B cell (primary cell): ENCODE measurements at regions not wholly inside any gene's neighbourhood (a gene's known extent, or its start where the extent isn't known, plus 50 kb on each side); places are given as distances from the start of the nearest gene placed in this dataset.

Experiments used
- ATAC-seq: fragments of 200-7000 bp; cut with Tn5 transposase; one replicate; pipeline ENCODE4 v1.10.0; 2021; ENCODE audit warnings: low read depth, mild to moderate bottlenecking, moderate number of reproducible peaks, moderate library complexity
- CTCF ChIA-PET: fragments of 350-600 bp; sonication (Branson Sonifier 250); formaldehyde crosslinking; loops from one replicate; lab custom pipeline; 2021; ENCODE audit warnings: antibody characterized with exemption, inconsistent platforms; lab: Charles Lee
- POLR2A ChIA-PET: fragments of 350-600 bp; sonication (Branson Sonifier 250); formaldehyde crosslinking; loops from one replicate; lab custom pipeline; 2021; ENCODE audit warnings: antibody characterized with exemption; lab: Charles Lee
- DNase-seq: peaks from one replicate; pipeline ENCODE4 v3.0.0; 2013
- H2AFZ ChIP-seq: 2 replicates; pipeline ENCODE4 v1.6.1; 2012; ENCODE audit warnings: mild to moderate bottlenecking, low read depth, low read length; ENCODE audit not compliant: insufficient read depth, poor library complexity, severe bottlenecking
- H3K27ac ChIP-seq, 2 donors: 1 replicate in 1 of 2; 2 replicates in 1 of 2; pipeline ENCODE4 v1.5.1; 2012 to 2013; ENCODE audit warnings: low read length in 2 of 2, mild to moderate bottlenecking in 2 of 2, moderate library complexity in 1 of 2
- H3K27me3 ChIP-seq, 4 experiments: fragments of 200-600 bp in 1 of 4; sonication (generic) in 1 of 4; replicated peaks in 1 of 4; 1 replicate in 2 of 4; 2 replicates in 2 of 4; pipeline versions ENCODE4 v1.6.1 to v1.7.0; 2013 to 2016; ENCODE audit warnings: low read length in 3 of 4, mild to moderate bottlenecking in 2 of 4, mixed read lengths in 1 of 4, moderate library complexity in 1 of 4; ENCODE audit not compliant: insufficient read depth in 4 of 4, control insufficient read depth in 3 of 4; ENCODE audit errors: control extremely low read depth in 1 of 4
- H3K36me3 ChIP-seq, 2 experiments: replicated peaks in 1 of 2; 1 replicate in 1 of 2; 2 replicates in 1 of 2; pipeline versions ENCODE4 v1.6.1 to v1.7.1; 2013; ENCODE audit warnings: low read length in 1 of 2; ENCODE audit not compliant: insufficient read depth in 2 of 2, control insufficient read depth in 1 of 2; ENCODE audit errors: control extremely low read depth in 1 of 2, extremely low read depth in 1 of 2
- H3K4me1 ChIP-seq, 2 donors: fragments of 200-600 bp in 1 of 2; sonication (generic) in 1 of 2; 1 replicate in 1 of 2; 2 replicates in 1 of 2; pipeline versions ENCODE4 v1.5.1 to v1.6.1; 2013 to 2017; ENCODE audit warnings: low read length in 2 of 2; ENCODE audit not compliant: control insufficient read depth in 2 of 2, insufficient read depth in 2 of 2
- H3K4me2 ChIP-seq: replicated peaks from 2 replicates; pipeline ENCODE3; 2012; ENCODE audit warnings: mild to moderate bottlenecking, low read depth, low read length; ENCODE audit not compliant: poor library complexity, severe bottlenecking
- H3K4me3 ChIP-seq, 5 experiments: fragments of 200-600 bp in 1 of 5; sonication (generic) in 1 of 5; 1 replicate in 3 of 5; 2 replicates in 2 of 5; pipeline versions ENCODE4 v1.5.1 to v1.7.0; 2011 to 2016; ENCODE audit warnings: low read length in 4 of 5, mild to moderate bottlenecking in 4 of 5, low read depth in 2 of 5, control low read depth in 1 of 5, moderate library complexity in 1 of 5; ENCODE audit not compliant: insufficient read depth in 1 of 5; ENCODE audit errors: control extremely low read depth in 1 of 5, extremely low read depth in 1 of 5
- H3K79me2 ChIP-seq: fragments of 200-600 bp; sonication (generic); one replicate; pipeline ENCODE4 v1.6.0; 2016; ENCODE audit warnings: low read length; ENCODE audit not compliant: control insufficient read depth, insufficient read depth
- H3K9ac ChIP-seq: fragments of 200-600 bp; sonication (generic); 2 replicates; pipeline ENCODE4 v1.6.1; 2017; ENCODE audit warnings: mild to moderate bottlenecking, low read length, moderate library complexity
- H3K9me3 ChIP-seq, 3 donors: one replicate each; pipeline versions ENCODE4 v1.6.1 to v1.7.1; 2013; ENCODE audit warnings: low read length in 2 of 3; ENCODE audit not compliant: control insufficient read depth in 2 of 3, insufficient read depth in 1 of 3; ENCODE audit errors: control extremely low read depth in 1 of 3
- H4K20me1 ChIP-seq: 2 replicates; pipeline ENCODE4 v1.6.0; 2012; ENCODE audit warnings: mild to moderate bottlenecking, low read length; ENCODE audit not compliant: insufficient read depth, control insufficient read depth, poor library complexity, severe bottlenecking
- H3K27ac Mint-ChIP-seq: one replicate; pipeline ENCODE4 v1.8.0; 2021; ENCODE audit warnings: mixed read lengths
- H3K27me3 Mint-ChIP-seq: one replicate; pipeline ENCODE4 v1.8.0; 2021; ENCODE audit warnings: mixed read lengths
- H3K4me1 Mint-ChIP-seq: one replicate; pipeline ENCODE4 v1.8.0; 2021; ENCODE audit warnings: mixed read lengths
- H3K4me3 Mint-ChIP-seq: one replicate; pipeline ENCODE4 v1.8.0; 2021; ENCODE audit warnings: mixed read lengths
- H3K9me3 Mint-ChIP-seq: one replicate; pipeline ENCODE4 v1.8.0; 2022; ENCODE audit warnings: mixed read lengths; ENCODE audit not compliant: insufficient read depth
- CTCF ChIP-seq: fragments of 200-600 bp; IDR thresholded peaks from one replicate; pipeline ENCODE4 v1.8.0; 2022; ENCODE audit warnings: antibody characterized with exemption, mild to moderate bottlenecking
- EZH2 ChIP-seq: IDR thresholded peaks from 2 replicates; pipeline ENCODE4 v1.6.1; 2012; ENCODE audit warnings: borderline replicate concordance, low read depth, mild to moderate bottlenecking, moderate library complexity, low read length; ENCODE audit not compliant: insufficient read depth, poor library complexity, severe bottlenecking
- WGBS: methylation state at CpG from one replicate; pipeline ENCODE4 v1.1.5; 2013; ENCODE audit warnings: missing lambda C conversion rate; ENCODE audit not compliant: insufficient coverage; 5-methylcytosine and 5-hydroxymethylcytosine counted together
- intact Hi-C: fragments of 100-400 bp; cut with micrococcal nuclease; formaldehyde crosslinking; loops from one replicate; pipeline ENCODE4 v1.10.0; 2022

DNA sequence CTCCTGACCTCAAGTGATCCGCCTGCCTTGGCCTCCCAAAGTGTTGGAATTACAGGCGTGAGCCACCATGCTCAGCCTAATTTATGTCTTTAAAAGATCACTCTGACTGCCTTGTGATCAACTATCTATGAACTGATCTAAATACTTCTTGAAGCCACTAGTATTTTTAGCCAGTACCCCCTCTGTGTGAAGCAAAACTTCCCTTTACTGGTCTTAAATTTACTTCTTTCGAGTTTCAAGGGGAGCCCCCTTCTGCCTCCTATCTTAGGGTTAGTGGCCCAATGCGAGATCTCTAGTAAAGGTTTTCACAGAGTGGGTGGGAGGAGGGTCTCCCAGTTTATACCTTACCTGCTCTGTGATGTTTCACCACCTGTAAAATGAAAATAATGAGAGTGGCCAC, 66.1 kb upstream of the RPL11 start:
- Histone ChIP-seq H3K27ac (peak overlapping the region; percentile 60 to 62), H3K4me2 (peak overlapping the region; percentile 49), H3K4me1 (peaks cover 87 to 98% of the 10 kb centered on the region in 2 donors), H3K36me3 (no peaks in the 10 kb centered on the region), H2AFZ (no peak overlapping the region), H4K20me1 (no peaks in the 10 kb centered on the region), H3K27me3 (no peaks in the 10 kb centered on the region), H3K9me3 (no peaks in the 10 kb centered on the region), H3K9ac (no peak overlapping the region), H3K4me3 (peak overlapping the region in 1 of 5 experiments; percentile 18), H3K79me2 (peaks cover 13% of the 10 kb centered on the region)
- ChIA-PET CTCF (interaction anchor here (1.5 to 2.4 kb wide), 4 partner anchors 9 to 80 kb away, joined by 3 to 19 read pairs (median 14); no protein-coding TSS in a partner anchor), POLR2A (interaction anchor here (1.3 kb wide), 1 partner anchor 29 kb away, joined by 3 read pairs; no protein-coding TSS in a partner anchor)
- Mint-ChIP-seq H3K27ac (peak overlapping the region; percentile 92), H3K4me3 (peak overlapping the region; percentile 77), H3K27me3 (no peaks in the 10 kb centered on the region), H3K4me1 (peaks cover 82% of the 10 kb centered on the region), H3K9me3 (peaks cover 11% of the 10 kb centered on the region)
- WGBS: 39% methylated on average over 2 of the region's 4 CpGs
- ATAC-seq: no peak
- TF ChIP-seq EZH2 (no peak), CTCF (no peak)
- intact Hi-C loops: no loop called here
- DNase-seq: peak; percentile 45

DNA sequence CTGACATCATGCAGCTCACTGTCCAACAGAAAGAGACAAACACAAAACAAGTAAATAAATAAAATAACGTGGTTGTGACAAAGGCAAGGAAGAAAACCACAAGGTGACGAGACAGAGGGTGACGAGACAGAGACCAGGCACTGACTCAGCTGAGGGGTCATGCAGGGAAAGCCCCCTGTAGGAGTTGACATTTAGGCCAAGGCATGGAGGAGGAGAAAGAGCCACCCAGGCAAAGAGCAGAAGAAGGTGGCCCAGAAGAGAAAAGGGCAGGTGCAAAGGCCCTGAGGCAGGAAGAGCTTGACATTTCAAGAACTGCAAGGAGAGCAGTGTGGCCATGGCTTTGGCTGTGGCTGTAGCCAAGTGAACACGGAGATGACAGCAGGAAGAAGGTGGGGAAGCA, 65.1 kb upstream of the ID3 start:
- Histone ChIP-seq H3K79me2 (peaks cover 13% of the 10 kb centered on the region), H2AFZ (no peak overlapping the region), H3K36me3 (no peaks in the 10 kb centered on the region), H3K4me3 (peak overlapping the region in 1 of 5 experiments; percentile 11), H3K9ac (no peak overlapping the region), H3K9me3 (no peaks in the 10 kb centered on the region), H3K4me1 (peaks cover 87 to 96% of the 10 kb centered on the region in 2 donors), H3K27me3 (no peaks in the 10 kb centered on the region), H4K20me1 (no peaks in the 10 kb centered on the region), H3K27ac (peak overlapping the region; percentile 22 to 61), H3K4me2 (peak overlapping the region; percentile 35)
- DNase-seq (no peak), ATAC-seq (no peak)
- Mint-ChIP-seq H3K4me3 (peak overlapping the region; percentile 77), H3K4me1 (peaks cover 84% of the 10 kb centered on the region), H3K27ac (peak overlapping the region; percentile 90), H3K9me3 (peaks cover 11% of the 10 kb centered on the region), H3K27me3 (no peaks in the 10 kb centered on the region)
- intact Hi-C loops: no loop called here
- CTCF ChIA-PET: interaction anchor here (0.7 to 2.4 kb wide), 11 partner anchors 10 to 151 kb away, joined by 3 to 19 read pairs (median 3); no protein-coding TSS in a partner anchor
- POLR2A ChIA-PET: interaction anchor here (0.5 to 1.3 kb wide), 12 partner anchors 10 to 1120 kb away, joined by 3 to 7 read pairs (median 4); partner anchors contain the start of genes ID3 and PITHD1
- no peak for TF ChIP-seq CTCF
- TF ChIP-seq EZH2: no peak
- WGBS: 29% methylated on average over 4 of the region's 4 CpGs
